HCT116 (cell line): ENCODE measurements at regions not wholly inside any gene's neighbourhood (a gene's known extent, or its start where the extent isn't known, plus 50 kb on each side); places are given as distances from the start of the nearest gene placed in this dataset.

ENCODE experiments used
- ATAC-seq: fragments of 200-7000 bp; cut with Tn5 transposase; 2 replicates; pipeline ENCODE4 v1.9.1; 2020; ENCODE audit warnings: mild to moderate bottlenecking, moderate library complexity
- BruUV-seq: library from RNA; stranded (reverse); fragments of 400-500 nt; replicated peaks from 2 replicates; lab custom pipeline; 2021; lab: Mats Ljungman, UMichigan
- CTCF ChIA-PET: fragments of 300-600 bp; sonication (Branson Sonifier 250); formaldehyde crosslinking; loops from one replicate; lab custom pipeline; 2021; ENCODE audit warnings: antibody characterized with exemption; lab: Charles Lee
- POLR2A ChIA-PET: fragments of 300-600, 350-600 bp; sonication (Branson Sonifier 250); formaldehyde crosslinking; loops from one replicate; lab custom pipeline; 2021; ENCODE audit warnings: antibody characterized with exemption; lab: Charles Lee
- RAD21 ChIA-PET, 2 experiments: fragments of 300-600 bp; sonication (Branson Sonifier 250); formaldehyde crosslinking; loops; one replicate each; lab custom pipeline; 2023; ENCODE audit warnings: low total read pairs in 2 of 2; ENCODE audit not compliant: uncharacterized antibody in 2 of 2, unreplicated experiment in 2 of 2, low non-redundant PET in 1 of 2; lab: Charles Lee
- DNase-seq: peaks from one replicate; pipeline ENCODE4 v3.0.0-alpha.2; 2010; ENCODE audit warnings: low read depth, low spot score
- H2AFZ ChIP-seq: fragments of 200-600 bp; shearing (Covaris generic), sonication (generic); 2 replicates; pipeline ENCODE4 v1.6.1; 2017; ENCODE audit warnings: low read depth, mixed run types, mixed read lengths, antibody characterized with exemption, low read length; ENCODE audit not compliant: poor library complexity, severe bottlenecking
- H3K27ac ChIP-seq: 2 replicates; pipeline ENCODE4 v1.5.1; 2012; ENCODE audit warnings: low read depth, low read length
- H3K27me3 ChIP-seq: fragments of 200-600 bp; sonication (generic); 2 replicates; pipeline ENCODE4 v1.6.1; 2016; ENCODE audit warnings: mixed run types, low read length, mixed read lengths; ENCODE audit not compliant: insufficient read depth
- H3K36me3 ChIP-seq, 2 experiments: fragments of 200-500 bp in 1 of 2; fragments of 200-600 bp in 1 of 2; sonication (Bioruptor generic) in 1 of 2; sonication (generic) in 1 of 2; 2 replicates each; pipeline versions ENCODE4 v1.5.1 to v1.6.1; 2014 to 2016; ENCODE audit warnings: low read length in 2 of 2, inconsistent platforms in 1 of 2, mixed read lengths in 1 of 2, mixed run types in 1 of 2; ENCODE audit not compliant: insufficient read depth in 2 of 2, control insufficient read depth in 1 of 2
- H3K4me1 ChIP-seq, 2 experiments: fragments of 200-600 bp in 1 of 2; sonication (generic) in 1 of 2; 2 replicates each; pipeline versions ENCODE4 v1.5.1 to v1.6.1; 2012 to 2017; ENCODE audit warnings: low read length in 2 of 2, inconsistent platforms in 1 of 2, mild to moderate bottlenecking in 1 of 2, mixed read lengths in 1 of 2, mixed run types in 1 of 2, moderate library complexity in 1 of 2; ENCODE audit not compliant: insufficient read depth in 2 of 2, control insufficient read depth in 1 of 2
- H3K4me2 ChIP-seq: fragments of 200-600 bp; sonication (generic); 2 replicates; pipeline ENCODE4 v1.6.1; 2017; ENCODE audit warnings: mixed run types, low read length, mixed read lengths
- H3K4me3 ChIP-seq, 2 experiments: fragments of 200-600 bp in 1 of 2; sonication (generic) in 1 of 2; replicated peaks in 1 of 2; 2 replicates each; pipeline ENCODE4 v1.5.1; 2011 to 2016; ENCODE audit warnings: low read length in 2 of 2, control low read depth in 1 of 2, low read depth in 1 of 2, mild to moderate bottlenecking in 1 of 2, mixed read lengths in 1 of 2, mixed run types in 1 of 2
- H3K79me2 ChIP-seq: fragments of 200-600 bp; sonication (generic); 2 replicates; pipeline ENCODE4 v1.6.1; 2017; ENCODE audit warnings: mild to moderate bottlenecking, mixed run types, low read length, moderate library complexity, mixed read lengths; ENCODE audit not compliant: insufficient read depth
- H3K9ac ChIP-seq: fragments of 200-600 bp; sonication (generic); 2 replicates; pipeline ENCODE4 v1.6.1; 2016; ENCODE audit warnings: low read length, mixed read lengths
- H3K9me2 ChIP-seq: fragments of 200-600 bp; sonication (generic), shearing (Covaris generic); 2 replicates; pipeline ENCODE4 v1.6.1; 2017; ENCODE audit warnings: mixed run types, mild to moderate bottlenecking, moderate library complexity; ENCODE audit not compliant: insufficient read depth
- H3K9me3 ChIP-seq, 2 experiments: fragments of 200-500 bp in 1 of 2; fragments of 200-600 bp in 1 of 2; sonication (Bioruptor generic) in 1 of 2; sonication (generic) in 1 of 2; 2 replicates each; pipeline ENCODE4 v1.6.1; 2014 to 2017; ENCODE audit warnings: low read length in 2 of 2, mixed read lengths in 2 of 2, inconsistent platforms in 1 of 2, low read depth in 1 of 2, mild to moderate bottlenecking in 1 of 2, mixed run types in 1 of 2, moderate library complexity in 1 of 2; ENCODE audit not compliant: control insufficient read depth in 1 of 2, insufficient read depth in 1 of 2
- H4K20me1 ChIP-seq: fragments of 200-600 bp; sonication (generic), shearing (Covaris generic); 2 replicates; pipeline ENCODE4 v1.6.1; 2017; ENCODE audit warnings: mixed run types, mild to moderate bottlenecking, moderate library complexity; ENCODE audit not compliant: insufficient read depth
- EGR1 ChIP-seq: IDR thresholded peaks from 2 replicates; pipeline ENCODE4 v1.6.1; 2012; ENCODE audit warnings: low read depth
- ELF1 ChIP-seq: IDR thresholded peaks from 2 replicates; pipeline ENCODE4 v1.6.1; 2012; ENCODE audit warnings: low read depth, borderline replicate concordance
- FOSL1 ChIP-seq: IDR thresholded peaks from 2 replicates; pipeline ENCODE4 v1.6.1; 2012; ENCODE audit warnings: low read depth
- JUND ChIP-seq: IDR thresholded peaks from 2 replicates; pipeline ENCODE4 v1.6.1; 2012
- MAX ChIP-seq: IDR thresholded peaks from 2 replicates; pipeline ENCODE4 v1.6.1; 2012
- POLR2A ChIP-seq: IDR thresholded peaks from 2 replicates; pipeline ENCODE4 v1.7.0; 2011; ENCODE audit warnings: borderline replicate concordance; ENCODE audit not compliant: insufficient read depth, insufficient read length; ENCODE audit errors: extremely low read depth
- RAD21 ChIP-seq: IDR thresholded peaks from 2 replicates; pipeline ENCODE4 v1.6.1; 2012; ENCODE audit warnings: low read depth, mild to moderate bottlenecking
- REST ChIP-seq: IDR thresholded peaks from 2 replicates; pipeline ENCODE4 v1.6.1; 2012; ENCODE audit warnings: low read depth
- TCF7L2 ChIP-seq: IDR thresholded peaks from 2 replicates; pipeline ENCODE4 v1.7.0; 2011; ENCODE audit warnings: borderline replicate concordance, inconsistent platforms; ENCODE audit not compliant: insufficient read depth, insufficient read length; ENCODE audit errors: extremely low read depth
- YY1 ChIP-seq: IDR thresholded peaks from 2 replicates; pipeline ENCODE4 v1.6.1; 2011; ENCODE audit warnings: low read length, low read depth, moderate library complexity, mild to moderate bottlenecking; ENCODE audit not compliant: insufficient replicate concordance; ENCODE audit errors: extremely low read depth
- ZFX ChIP-seq: fragments of 450-650 bp; IDR thresholded peaks from 2 replicates; pipeline ENCODE4 v1.6.1; 2017
- ZNF274 ChIP-seq: fragments of 200-500 bp; sonication (Bioruptor generic); IDR thresholded peaks from 2 replicates; pipeline ENCODE4 v1.6.1; 2014; ENCODE audit warnings: mild to moderate bottlenecking, low read depth, low read length, inconsistent platforms
- intact Hi-C: fragments of 100-400 bp; cut with micrococcal nuclease; formaldehyde crosslinking; loops from 2 replicates; pipeline ENCODE4 v1.10.0; 2022
- TF ChIP-seq, protein P1 (sequence below): IDR thresholded peaks from 2 replicates; pipeline ENCODE4 v1.6.1; 2012

DNA sequence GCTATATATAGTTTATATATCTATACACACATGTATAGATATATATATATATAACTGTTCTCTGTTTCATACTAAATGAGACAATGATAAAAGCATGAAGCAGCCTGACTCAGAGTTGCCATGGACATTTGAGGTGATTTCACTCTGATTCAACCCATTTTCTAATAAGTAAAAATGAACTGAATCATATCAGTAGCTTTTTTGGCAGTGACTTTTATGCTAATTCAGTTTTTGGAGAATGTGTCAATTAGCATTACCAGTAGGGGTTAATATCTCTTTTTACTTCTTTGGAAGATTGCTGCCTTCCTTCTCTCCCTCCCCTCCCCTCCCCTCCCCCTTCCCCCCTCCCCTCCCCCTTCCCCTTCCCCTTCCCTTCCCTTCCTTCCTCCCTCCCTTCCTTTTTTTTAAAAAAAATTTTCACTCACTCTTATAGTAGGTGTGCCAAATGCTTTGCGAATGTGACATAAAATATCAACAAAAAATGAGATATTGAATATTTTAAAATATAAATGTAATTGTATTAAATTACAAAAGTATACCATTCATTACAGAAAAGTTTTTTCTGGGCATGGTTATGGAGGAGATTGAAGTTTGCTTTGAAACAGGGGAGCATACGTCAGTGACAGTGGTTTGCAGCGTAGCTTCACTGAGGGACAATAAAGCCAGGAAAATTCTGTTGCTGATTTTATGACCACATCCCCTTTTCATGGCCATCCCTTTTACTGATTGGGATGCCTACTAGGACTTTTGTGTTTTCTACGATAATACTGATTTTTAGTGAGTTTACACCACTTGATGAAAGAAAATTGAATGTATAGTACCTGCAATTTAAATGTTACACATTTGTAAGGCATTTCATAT, 64.0 kb upstream of the KLF6 start:
- H3K27ac ChIP-seq = no peak overlapping the region

DNA sequence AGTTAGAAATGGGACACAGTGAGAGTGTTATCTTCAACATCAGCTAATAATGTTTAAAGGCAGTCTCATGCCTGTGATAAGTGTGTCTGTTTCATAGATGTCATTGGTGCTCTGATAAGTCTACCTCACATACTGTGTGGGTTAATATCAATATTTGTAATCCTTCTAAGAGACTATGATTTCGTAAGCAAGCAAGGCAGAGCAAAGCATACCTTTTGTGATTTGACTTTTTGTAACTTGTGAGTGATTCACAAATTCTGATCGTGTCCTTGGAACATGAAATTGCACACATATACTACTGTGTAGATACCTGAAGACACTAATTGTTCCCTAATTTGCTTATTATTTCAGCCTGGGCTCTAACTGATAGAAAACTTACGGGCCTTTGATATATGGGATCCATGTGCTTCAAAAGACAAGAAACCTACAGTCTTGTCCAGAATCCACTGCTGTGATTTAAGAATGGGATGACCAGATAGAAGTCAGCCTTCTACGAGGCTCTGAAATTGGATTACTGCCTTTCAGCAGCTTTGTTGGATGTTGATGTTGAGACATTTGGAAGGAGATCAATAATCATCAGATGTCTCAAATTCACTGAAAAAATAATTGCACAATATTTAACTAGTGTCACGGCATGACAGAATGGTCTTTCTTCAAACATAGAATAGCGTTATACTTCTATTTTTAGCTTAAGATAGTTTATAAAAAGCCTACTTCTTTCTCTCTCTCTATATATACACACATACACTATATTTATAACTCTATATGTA, 63.2 kb upstream of the KLF6 start:
- H3K9me2 ChIP-seq = no peaks in the 10 kb centered on the region
- H3K36me3 ChIP-seq = no peaks in the 10 kb centered on the region
- ChIA-PET POLR2A (no interaction called here), CTCF (no interaction called here), RAD21 (no interaction called here)
- no peak for ATAC-seq
- H3K9me3 ChIP-seq = no peaks in the 10 kb centered on the region
- intact Hi-C loops = no loop called here
- no peaks in the 10 kb centered on the region for H4K20me1 ChIP-seq
- BruUV-seq = no TSS peak
- H2AFZ ChIP-seq = peak overlapping the region; percentile 65
- H3K9ac ChIP-seq = no peak overlapping the region
- H3K4me1 ChIP-seq = peaks cover 24 to 50% of the 10 kb centered on the region in 2 experiments
- DNase-seq = no peak
- H3K79me2 ChIP-seq = no peaks in the 10 kb centered on the region
- no peak overlapping the region for H3K4me2 ChIP-seq
- no peak overlapping the region for H3K27ac ChIP-seq
- no peaks in the 10 kb centered on the region for H3K27me3 ChIP-seq
- no peak overlapping the region for H3K4me3 ChIP-seq
- TF ChIP-seq ELF1 = no peak
- no peak for TF ChIP-seq JUND
- no peak for TF ChIP-seq REST
- no peak for TF ChIP-seq ZNF274
- TF ChIP-seq, protein P1, sequence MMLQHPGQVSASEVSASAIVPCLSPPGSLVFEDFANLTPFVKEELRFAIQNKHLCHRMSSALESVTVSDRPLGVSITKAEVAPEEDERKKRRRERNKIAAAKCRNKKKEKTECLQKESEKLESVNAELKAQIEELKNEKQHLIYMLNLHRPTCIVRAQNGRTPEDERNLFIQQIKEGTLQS = no peak
- TF ChIP-seq POLR2A = no peak
- TF ChIP-seq YY1 = no peak
- no peak for TF ChIP-seq TCF7L2
- TF ChIP-seq EGR1 = no peak

More for the DNA sequence above, 64.0 kb upstream of the KLF6 start:
- RAD21 ChIA-PET = no interaction called here
- DNase-seq (no peak), ATAC-seq (no peak)
- Histone ChIP-seq H3K4me2 (0 out of 2 replicates have a peak overlapping the region, but pooled peaks have one; percentile 2), H4K20me1 (no peaks in the 10 kb centered on the region), H2AFZ (no peak overlapping the region), H3K79me2 (no peaks in the 10 kb centered on the region), H3K4me3 (no peak overlapping the region), H3K4me1 (peaks cover 32 to 58% of the 10 kb centered on the region in 2 experiments), H3K27me3 (no peaks in the 10 kb centered on the region), H3K9me3 (no peaks in the 10 kb centered on the region), H3K9me2 (no peaks in the 10 kb centered on the region), H3K9ac (no peak overlapping the region), H3K36me3 (no peaks in the 10 kb centered on the region)
- TF ChIP-seq ZFX (no peak), MAX (no peak), FOSL1 (peak; percentile 29; the same call in 1 of the 2 replicates), TCF7L2 (no peak), RAD21 (no peak)
- no TSS peak for BruUV-seq
- CTCF ChIA-PET = no interaction called here
- intact Hi-C loops = no loop called here
- POLR2A ChIA-PET = no interaction called here
